Testis (tissue), 2 donors: ENCODE measurements at regions not wholly inside any gene's neighbourhood (a gene's known extent, or its start where the extent isn't known, plus 50 kb on each side); places are given as distances from the start of the nearest gene placed in this dataset.

Experiments used
- DNase-seq: peaks from one replicate; pipeline ENCODE4 v3.0.0-alpha.2; 2019
- H3K27ac ChIP-seq, 2 donors: fragments of 200-600 bp; sonication (generic); one replicate each; pipeline ENCODE4 v1.5.1; 2019
- H3K27me3 ChIP-seq: fragments of 200-600 bp; sonication (generic); one replicate; pipeline ENCODE4 v1.5.1; 2019
- H3K36me3 ChIP-seq: fragments of 200-600 bp; sonication (generic); one replicate; pipeline ENCODE4 v1.5.1; 2017; ENCODE audit warnings: low read depth; ENCODE audit errors: missing control alignments
- H3K4me1 ChIP-seq: fragments of 200-600 bp; sonication (generic); one replicate; pipeline ENCODE4 v1.5.1; 2019
- H3K4me3 ChIP-seq, 2 donors: fragments of 200-600 bp; sonication (generic); one replicate each; pipeline ENCODE4 v1.5.1; 2017 to 2019
- H3K9me3 ChIP-seq: fragments of 200-600 bp; sonication (generic); one replicate; pipeline ENCODE4 v1.5.1; 2017
- CTCF ChIP-seq, 3 experiments: fragments of 450-650 bp in 2 of 3; fragments of 200-600 bp in 1 of 3; sonication (generic) in 1 of 3; IDR thresholded peaks; one replicate each; pipeline ENCODE4 v1.5.1; 2016 to 2019; ENCODE audit warnings: antibody characterized with exemption in 3 of 3, mild to moderate bottlenecking in 2 of 3, moderate library complexity in 1 of 3
- POLR2A ChIP-seq: fragments of 450-650 bp; IDR thresholded peaks from one replicate; pipeline ENCODE4 v1.6.1; 2017; ENCODE audit warnings: antibody characterized with exemption, mild to moderate bottlenecking, moderate library complexity
- WGBS, 2 donors: methylation state at CpG; one replicate each; pipeline ENCODE4 v1.1.5; 2018; 5-methylcytosine and 5-hydroxymethylcytosine counted together
- intact Hi-C: fragments of 100-400 bp; cut with DNase I; formaldehyde crosslinking; loops from one replicate; pipeline ENCODE4 v1.15.1; 2023; ENCODE audit warnings: low total_unique reads

- Histone ChIP-seq H3K4me1 (no peaks in the 10 kb centered on the region), H3K36me3 (no peaks in the 10 kb centered on the region), H3K9me3 (no peaks in the 10 kb centered on the region), H3K4me3 (no peak overlapping the region), H3K27me3 (no peaks in the 10 kb centered on the region), H3K27ac (no peak overlapping the region)
- WGBS, 2 donors, result 81 to 94% methylated on average over 1 of the region's 1 CpG
- DNase-seq, result no peak
- intact Hi-C loops, result no loop called here
- TF ChIP-seq POLR2A, result no peak
- TF ChIP-seq CTCF (IDR thresholded peaks at IDR 0.05), result no peak
Measured at GRCh38 chr2:101568969-101569368, 94.1 kb upstream of the RFX8 start.

- Histone ChIP-seq H3K27me3 (no peaks in the 10 kb centered on the region), H3K27ac (no peak overlapping the region), H3K4me3 (no peak overlapping the region), H3K36me3 (no peaks in the 10 kb centered on the region), H3K4me1 (no peaks in the 10 kb centered on the region), H3K9me3 (no peaks in the 10 kb centered on the region)
- 64 to 74% methylated on average over 6 of the region's 6 CpGs for WGBS, 2 donors
- TF ChIP-seq POLR2A, result no peak
- no peak for TF ChIP-seq CTCF (IDR thresholded peaks at IDR 0.05)
- intact Hi-C loops, result no loop called here
- DNase-seq, result no peak
Measured at GRCh38 chr2:101566632-101567228, 91.8 kb upstream of the RFX8 start.

GRCh38 chr2:101563849-101564248, 88.9 kb upstream of the RFX8 start:
- no peak for TF ChIP-seq POLR2A
- Histone ChIP-seq H3K4me3 (no peak overlapping the region), H3K27me3 (no peaks in the 10 kb centered on the region), H3K9me3 (no peaks in the 10 kb centered on the region), H3K27ac (no peak overlapping the region), H3K36me3 (no peaks in the 10 kb centered on the region), H3K4me1 (no peaks in the 10 kb centered on the region)
- intact Hi-C loops, result no loop called here
- 87 to 95% methylated on average over 4 of the region's 4 CpGs for whole genome bisulfite sequencing, 2 donors
- no peak for DNase-seq

GRCh38 chr2:101560780-101561315, 85.9 kb upstream of the RFX8 start:
- H3K27ac ChIP-seq, result no peak overlapping the region
- H3K36me3 ChIP-seq, result no peaks in the 10 kb centered on the region
- H3K27me3 ChIP-seq, result no peaks in the 10 kb centered on the region
- no peaks in the 10 kb centered on the region for H3K9me3 ChIP-seq
- intact Hi-C loops, result no loop called here
- no peaks in the 10 kb centered on the region for H3K4me1 ChIP-seq
- WGBS, 2 donors, result 91 to 95% methylated on average over 6 of the region's 6 CpGs
- H3K4me3 ChIP-seq, result no peak overlapping the region
- TF ChIP-seq POLR2A, result no peak
- no peak for TF ChIP-seq CTCF (IDR thresholded peaks at IDR 0.05)
- no peak for DNase-seq

- Histone ChIP-seq H3K27me3 (no peaks in the 10 kb centered on the region), H3K27ac (no peak overlapping the region), H3K36me3 (no peaks in the 10 kb centered on the region), H3K4me1 (no peaks in the 10 kb centered on the region), H3K4me3 (no peak overlapping the region), H3K9me3 (no peaks in the 10 kb centered on the region)
- 80 to 86% methylated on average over 7 of the region's 7 CpGs for WGBS, 2 donors
- TF ChIP-seq POLR2A (no peak), CTCF (IDR thresholded peaks at IDR 0.05) (no peak)
- intact Hi-C loops, result no loop called here
- DNase-seq, result no peak
Measured at GRCh38 chr2:101559551-101559950, 84.6 kb upstream of the RFX8 start.
